COR-L47 (cell line): ENCODE measurements at regions not wholly inside any gene's neighbourhood (a gene's known extent, or its start where the extent isn't known, plus 50 kb on each side); places are given as distances from the start of the nearest gene placed in this dataset.
"Not testable (repeated sequence)": the region's sequence is repeated elsewhere in the genome, so short reads cannot be mapped to it uniquely, and the experiment has no call there.

Experiments used
- DNase-seq: peaks from one replicate; lab custom pipeline; 2025; lab: John Stamatoyannopoulos, UW

DNA sequence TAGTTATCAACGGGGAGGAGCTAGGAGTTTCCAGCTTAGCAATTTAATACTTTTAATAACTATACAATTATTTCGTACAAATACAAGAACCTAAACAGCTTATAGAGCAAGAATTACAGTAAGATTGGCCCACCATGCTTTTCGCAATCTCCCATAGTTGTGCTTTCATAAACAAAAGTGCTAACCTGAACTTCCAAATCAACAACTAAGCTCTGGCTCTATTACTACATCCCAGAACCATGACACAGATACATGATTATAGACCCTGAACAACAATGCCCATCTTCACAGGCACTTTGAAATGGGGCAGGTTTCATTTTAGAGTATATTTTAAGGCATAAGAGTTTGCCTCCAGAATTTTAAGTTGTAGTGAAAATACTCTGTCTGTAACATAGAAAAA, 203.5 kb downstream of the DMRTA1 start:
- no peak for DNase-seq

- DNase-seq, result no peak
These were observed 204.3 kb downstream of the DMRTA1 start for GRCh38 chr9:22650946-22651345.

DNA sequence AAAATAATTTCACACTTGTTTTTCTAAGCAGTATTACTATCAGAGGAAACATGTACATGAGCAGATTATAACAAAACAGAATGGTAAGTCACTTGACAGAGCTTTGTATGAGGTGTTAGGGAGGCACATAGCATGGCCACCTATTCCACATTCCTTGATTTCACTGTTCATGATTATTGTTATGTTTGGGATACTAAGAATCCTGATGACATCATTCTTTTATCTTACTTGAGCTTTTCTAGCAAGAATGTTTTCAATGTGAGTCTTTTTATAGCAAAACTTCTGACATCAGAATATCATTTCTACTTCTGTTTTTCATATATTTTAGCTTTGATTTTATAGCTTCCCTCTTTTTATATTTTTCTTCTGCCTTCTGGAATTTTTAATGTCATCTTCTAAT, 208.2 kb downstream of the DMRTA1 start:
- DNase-seq, result no peak

- no peak for DNase-seq
These were observed 211.1 kb downstream of the DMRTA1 start for GRCh38 chr9:22657713-22658112.

DNA sequence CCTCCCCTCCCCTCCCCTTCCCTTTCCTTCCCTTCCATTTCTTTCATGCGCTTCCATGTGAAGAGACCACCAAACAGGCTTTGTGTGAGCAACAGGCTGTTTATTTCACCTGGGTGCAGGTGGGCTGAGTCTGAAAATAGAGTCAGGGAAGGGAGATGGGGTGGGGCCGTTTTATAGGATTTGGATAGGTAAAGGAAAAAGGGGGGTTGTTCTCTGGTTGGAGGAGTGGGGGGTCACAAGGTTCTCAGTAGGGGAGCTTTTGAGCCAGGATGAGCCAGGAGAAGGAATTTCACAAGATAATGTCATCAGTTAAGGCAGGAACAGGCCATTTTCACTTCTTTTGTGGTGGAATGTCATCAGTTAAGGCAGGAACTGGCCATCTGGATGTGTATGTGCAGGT, 211.9 kb downstream of the DMRTA1 start:
- DNase-seq, result not testable (repeated sequence)

- DNase-seq, result peak; percentile 24
These were observed 235.9 kb downstream of the DMRTA1 start for GRCh38 chr9:22682536-22682935.

DNA sequence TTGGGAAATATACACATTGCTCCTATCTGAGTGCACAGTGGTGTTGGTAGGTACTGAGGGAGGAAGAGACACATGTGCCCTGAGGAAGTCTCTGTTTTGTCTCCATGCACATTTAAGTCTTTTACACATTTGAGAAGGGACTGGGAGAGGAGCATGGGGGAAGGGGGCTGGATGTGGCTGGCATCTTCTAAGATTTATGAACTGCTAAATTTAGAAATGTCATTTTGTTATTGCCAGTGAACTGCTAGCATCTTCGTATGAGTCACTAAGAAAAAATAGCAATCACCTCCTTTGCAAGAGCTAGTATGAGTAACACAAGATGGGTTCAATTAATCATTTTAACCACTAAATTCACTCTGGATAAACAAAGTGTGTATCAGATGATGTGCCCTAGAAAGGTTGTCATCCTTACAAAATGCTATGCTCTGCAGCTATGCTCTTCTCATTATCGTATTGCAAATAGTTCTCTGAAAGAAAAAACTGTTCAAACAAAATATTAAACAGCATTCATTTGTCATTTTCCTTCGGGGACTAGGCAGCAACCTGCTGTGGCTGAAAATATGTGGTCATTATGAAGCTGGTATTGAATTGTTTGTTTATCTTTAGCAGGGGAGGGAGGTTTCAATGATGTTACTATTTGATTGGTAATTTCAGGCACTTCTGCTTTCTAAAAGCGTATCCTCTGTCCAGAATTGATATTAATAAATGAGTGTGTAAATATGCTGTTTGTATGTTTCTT, 236.5 kb downstream of the DMRTA1 start:
- peak; percentile 83 for DNase-seq

- no peak for DNase-seq
These were observed 237.1 kb downstream of the DMRTA1 start for GRCh38 chr9:22683700-22684075.

GRCh38 chr9:22693156-22693555, 246.5 kb downstream of the DMRTA1 start:
- peak; percentile 9 for DNase-seq

DNA sequence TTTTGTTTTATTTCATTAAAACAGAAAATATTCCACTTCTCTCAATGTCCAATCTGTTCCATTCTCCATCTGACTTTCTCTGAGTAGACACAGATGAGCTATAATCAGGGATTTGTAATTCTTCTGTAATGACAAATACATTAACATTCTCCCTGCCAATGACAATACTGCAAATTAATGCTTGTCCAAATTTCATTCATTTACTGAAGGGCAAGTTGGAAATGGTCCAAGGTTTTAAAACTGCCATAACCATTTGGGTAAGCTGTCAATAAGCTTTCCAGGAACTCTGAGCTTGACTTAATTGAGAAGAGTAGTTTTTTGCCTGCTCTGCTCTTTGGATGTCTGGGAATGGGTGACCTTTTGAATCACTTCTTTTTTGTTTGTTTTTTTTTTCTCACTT, 253.5 kb downstream of the DMRTA1 start:
- DNase-seq, result peak; percentile 78

- no peak for DNase-seq
These were observed 272.0 kb downstream of the DMRTA1 start for GRCh38 chr9:22718653-22719052.

DNA sequence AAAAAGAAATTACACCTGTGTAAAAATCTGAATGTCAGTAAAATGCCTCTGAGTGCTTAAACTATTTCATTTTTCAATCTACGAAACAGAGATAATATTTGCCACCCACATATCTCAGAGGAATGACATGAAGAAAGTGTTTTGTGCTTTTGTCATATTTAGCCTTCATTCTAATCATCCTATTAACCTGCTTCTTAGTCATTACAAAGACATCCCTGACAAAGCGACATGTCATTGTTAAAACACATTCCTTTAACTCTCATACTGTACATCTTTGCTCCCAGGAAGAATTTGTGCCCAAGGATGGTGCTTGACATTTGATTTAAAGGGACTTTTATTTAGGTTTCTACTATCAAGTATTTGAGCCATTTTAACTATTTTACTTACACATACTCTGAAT, 275.9 kb downstream of the DMRTA1 start:
- no peak for DNase-seq

DNA sequence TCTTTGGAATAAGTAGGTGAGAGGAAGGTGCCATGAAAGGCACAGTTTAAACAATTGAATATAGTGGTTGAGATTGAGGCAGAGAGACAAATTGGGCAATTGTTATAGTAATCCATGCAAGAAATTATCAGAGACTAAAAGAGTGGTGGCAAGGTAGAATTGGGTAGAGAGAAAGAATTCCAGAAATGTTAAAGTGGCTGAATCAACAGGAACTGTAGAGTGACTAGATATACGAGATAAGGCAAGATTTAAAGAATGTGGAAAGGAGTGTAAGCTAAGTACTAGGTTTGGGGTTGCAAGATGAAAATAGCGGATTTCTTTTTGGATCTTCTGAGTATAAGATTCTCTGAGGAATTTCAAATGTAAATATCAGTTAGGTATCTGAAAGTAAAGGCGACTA, 285.2 kb downstream of the DMRTA1 start:
- DNase-seq, result no peak

GRCh38 chr9:22739712-22740111, 293.1 kb downstream of the DMRTA1 start:
- no peak for DNase-seq

DNA sequence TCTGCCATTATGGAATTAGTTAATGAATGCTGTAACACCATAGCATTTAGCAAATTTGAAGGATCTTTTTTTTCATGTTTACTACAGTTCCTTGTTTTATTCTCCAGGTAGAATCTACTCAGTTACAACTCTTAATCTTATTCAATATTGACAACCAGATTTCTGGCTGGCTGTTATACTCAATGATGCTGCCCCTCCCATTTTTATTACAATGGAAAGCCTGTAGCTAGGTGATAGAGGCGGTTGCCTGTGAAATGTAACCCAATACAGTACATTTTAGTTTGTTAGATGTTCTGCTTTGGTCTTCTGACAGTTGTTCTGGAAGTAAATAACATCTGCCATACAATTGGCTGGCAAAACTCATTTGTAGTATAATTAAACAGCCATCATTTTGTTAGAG, 294.2 kb downstream of the DMRTA1 start:
- no peak for DNase-seq

DNA sequence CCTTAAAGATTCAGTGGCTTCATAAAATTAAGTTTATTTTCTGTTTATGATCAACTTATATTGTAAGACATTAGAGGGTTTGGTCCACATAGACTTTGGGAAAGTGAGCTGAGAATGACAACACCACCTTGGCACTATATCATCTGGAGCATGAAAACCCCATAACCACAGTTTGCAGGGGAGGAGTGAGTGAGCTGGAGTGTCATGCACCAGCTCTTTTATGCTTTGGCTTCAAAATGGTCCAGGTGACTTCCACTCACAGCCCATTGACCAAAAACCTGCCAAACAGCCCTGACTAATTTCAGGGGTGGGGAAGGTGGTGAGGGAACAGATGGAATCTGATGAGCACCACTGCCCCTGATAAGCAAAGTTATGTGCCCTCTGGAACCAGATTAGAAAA, 295.8 kb downstream of the DMRTA1 start:
- DNase-seq, result no peak

- DNase-seq, result no peak
These were observed 327.0 kb downstream of the DMRTA1 start for GRCh38 chr9:22773501-22774220.

DNA sequence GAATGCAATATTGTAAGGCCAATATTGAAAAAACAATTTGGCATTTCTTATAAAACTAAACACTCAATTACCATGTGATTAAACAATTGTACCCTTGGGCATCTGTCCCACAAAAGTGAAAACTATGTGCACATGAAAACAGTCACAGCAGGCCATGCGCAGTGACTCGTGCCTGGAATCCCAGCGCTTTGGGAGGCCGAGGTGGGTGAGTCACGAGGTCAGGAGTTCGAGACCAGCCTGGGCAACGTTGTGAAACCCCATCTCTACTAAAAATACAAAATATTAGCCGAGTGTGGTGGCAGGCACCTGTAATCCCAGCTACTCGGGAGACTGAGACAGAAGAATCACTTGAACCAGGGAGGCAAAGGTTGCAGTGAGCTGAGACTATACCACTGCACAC, 343.7 kb downstream of the DMRTA1 start:
- no peak for DNase-seq

DNA sequence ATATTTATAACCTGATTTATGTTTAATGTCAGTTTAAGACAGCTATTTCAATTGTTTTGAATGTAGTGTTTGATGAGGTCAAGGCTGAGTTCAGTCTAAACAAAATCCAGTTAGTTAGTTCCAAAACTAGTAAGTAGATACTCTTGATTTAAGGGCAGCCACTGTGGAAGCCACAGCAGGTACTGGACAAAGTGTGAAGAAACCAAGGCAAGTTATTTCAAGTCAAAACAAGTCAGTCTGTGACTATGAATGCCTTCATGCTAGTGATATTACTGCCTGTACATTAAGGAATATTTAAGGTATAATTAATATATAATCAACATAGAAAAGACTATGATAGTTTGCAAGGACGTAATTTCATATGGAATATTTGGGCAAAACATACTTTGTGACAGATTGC, 362.3 kb downstream of the DMRTA1 start:
- no peak for DNase-seq

- DNase-seq, result no peak
These were observed 362.7 kb downstream of the DMRTA1 start for GRCh38 chr9:22809371-22809770.

- DNase-seq, result peak; percentile 45
These were observed 366.9 kb downstream of the DMRTA1 start for GRCh38 chr9:22813529-22813928.

DNA sequence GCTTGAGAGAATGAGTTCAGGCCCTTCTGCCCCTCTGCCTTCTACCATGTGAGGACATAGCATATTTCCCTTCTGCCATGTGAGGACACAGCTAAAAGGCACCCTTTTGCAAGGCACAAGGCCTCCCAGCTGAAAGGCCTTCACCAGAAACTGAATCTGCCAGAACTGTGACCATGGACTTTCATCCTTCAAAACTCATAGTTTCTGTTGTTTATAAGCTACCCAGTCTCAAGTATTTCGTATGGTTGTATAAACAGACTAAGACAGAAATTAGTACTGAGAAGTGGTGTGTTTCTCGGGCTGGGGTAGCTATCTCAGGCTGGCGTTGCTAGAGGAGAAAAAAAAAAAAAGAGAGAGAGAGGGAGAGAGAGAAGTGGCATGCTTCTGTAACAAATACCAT, 368.6 kb downstream of the DMRTA1 start:
- no peak for DNase-seq

- no peak for DNase-seq
These were observed 370.6 kb downstream of the DMRTA1 start for GRCh38 chr9:22817181-22817580.

- DNase-seq, result no peak
These were observed 382.6 kb downstream of the DMRTA1 start for GRCh38 chr9:22829236-22829635.
